NOMO-1 treated with DMSO at 0.1 percent for 48 hours (cell line): ENCODE measurements at regions not wholly inside any gene's neighbourhood (a gene's known extent, or its start where the extent isn't known, plus 50 kb on each side); places are given as distances from the start of the nearest gene placed in this dataset.
"Not testable (repeated sequence)": the region's sequence is repeated elsewhere in the genome, so short reads cannot be mapped to it uniquely, and the experiment has no call there.

Experiments
- DNase-seq: peaks from one replicate; lab custom pipeline; 2025; ENCODE audit not compliant: unreplicated experiment; lab: John Stamatoyannopoulos, UW

- no peak for DNase-seq
These were observed 346.8 kb downstream of the RRAGC start for GRCh38 chr1:38512789-38513188.

GRCh38 chr1:38512024-38512767 lies 347.4 kb downstream of the RRAGC start:
- DNase-seq: no peak

GRCh38 chr1:38508232-38508631 lies 351.3 kb downstream of the RRAGC start:
- peak; percentile 68 for DNase-seq

- DNase-seq: no peak
These were observed 352.0 kb downstream of the RRAGC start for GRCh38 chr1:38507563-38507962.

GRCh38 chr1:38505944-38506343 lies 353.6 kb downstream of the RRAGC start:
- DNase-seq: no peak

- DNase-seq: no peak
These were observed 356.8 kb downstream of the RRAGC start for GRCh38 chr1:38502758-38503157.

GRCh38 chr1:38500891-38501290 lies 358.7 kb downstream of the RRAGC start:
- peak; percentile 42 for DNase-seq

GRCh38 chr1:38500352-38500751 lies 359.2 kb downstream of the RRAGC start:
- DNase-seq: peak; percentile 2

- DNase-seq: no peak
These were observed 360.9 kb downstream of the RRAGC start for GRCh38 chr1:38498686-38499085.

GRCh38 chr1:38497921-38498656 lies 361.5 kb downstream of the RRAGC start:
- DNase-seq: no peak

- peak; percentile 62 for DNase-seq
These were observed 366.3 kb downstream of the RRAGC start for GRCh38 chr1:38493306-38493705.

GRCh38 chr1:38489844-38490270 lies 369.7 kb downstream of the RRAGC start:
- DNase-seq: no peak

- no peak for DNase-seq
These were observed 371.2 kb downstream of the RRAGC start for GRCh38 chr1:38488162-38488898.

- no peak for DNase-seq
These were observed 372.2 kb downstream of the RRAGC start for GRCh38 chr1:38487396-38487795.

- DNase-seq: no peak
These were observed 373.5 kb downstream of the RRAGC start for GRCh38 chr1:38486085-38486484.

GRCh38 chr1:38481871-38482826 lies 377.4 kb downstream of the RRAGC start:
- peak; percentile 37 for DNase-seq

- not testable (repeated sequence) for DNase-seq
These were observed 379.9 kb downstream of the RRAGC start for GRCh38 chr1:38479662-38480061.

GRCh38 chr1:38477811-38478210 lies 381.8 kb downstream of the RRAGC start:
- DNase-seq: no peak

GRCh38 chr1:38476850-38477178 lies 382.8 kb downstream of the RRAGC start:
- no peak for DNase-seq

- no peak for DNase-seq
These were observed 383.3 kb downstream of the RRAGC start for GRCh38 chr1:38476111-38476849.
